HepG2 (cell line): ENCODE measurements at regions not wholly inside any gene's neighbourhood (a gene's known extent, or its start where the extent isn't known, plus 50 kb on each side); places are given as distances from the start of the nearest gene placed in this dataset.
"Not testable (repeated sequence)": the region's sequence is repeated elsewhere in the genome, so short reads cannot be mapped to it uniquely, and the experiment has no call there.

ENCODE experiments used
- ELF3 ChIP-seq: IDR thresholded peaks from 2 replicates; pipeline ENCODE4 v1.6.1; 2016; ENCODE audit warnings: missing genetic modification reagents, missing compliant biosample characterization
- FOSL2 ChIP-seq: sonication (generic); formaldehyde crosslinking; IDR thresholded peaks from 2 replicates; pipeline ENCODE4 v1.4.0; 2020; ENCODE audit warnings: missing genetic modification reagents
- GABPB1 ChIP-seq: IDR thresholded peaks from 2 replicates; pipeline ENCODE4 v1.6.1; 2016; ENCODE audit warnings: mild to moderate bottlenecking, missing genetic modification reagents, moderate library complexity, missing compliant biosample characterization
- KLF6 ChIP-seq: IDR thresholded peaks from 2 replicates; pipeline ENCODE4 v1.8.0; 2016; ENCODE audit warnings: missing biosample characterization, missing genetic modification reagents
- POGZ ChIP-seq: sonication (generic); formaldehyde crosslinking; IDR thresholded peaks from 2 replicates; pipeline ENCODE4 v1.4.0; 2020; ENCODE audit warnings: mild to moderate bottlenecking, missing genetic modification reagents
- REPIN1 ChIP-seq: sonication (generic); formaldehyde crosslinking; IDR thresholded peaks from 2 replicates; pipeline ENCODE4 v1.8.0; 2022; ENCODE audit warnings: missing genetic modification reagents, low read depth, mild to moderate bottlenecking, borderline replicate concordance
- SAP130 ChIP-seq: IDR thresholded peaks from 2 replicates; pipeline ENCODE4 v1.6.1; 2016; ENCODE audit warnings: low read depth
- SOX6 ChIP-seq, 2 experiments: fragments of 450-650 bp in 1 of 2; sonication (generic) in 1 of 2; formaldehyde crosslinking in 1 of 2; IDR thresholded peaks; 2 replicates each; pipeline versions ENCODE4 v1.4.0 to v1.6.1; 2017 to 2020; ENCODE audit warnings: antibody characterized with exemption in 1 of 2, mild to moderate bottlenecking in 1 of 2, missing genetic modification reagents in 1 of 2
- ZFX ChIP-seq: sonication (generic); formaldehyde crosslinking; IDR thresholded peaks from 2 replicates; pipeline ENCODE4 v1.4.0; 2020; ENCODE audit warnings: mild to moderate bottlenecking, low read depth, missing genetic modification reagents, moderate library complexity
- ZNF331 ChIP-seq: sonication (generic); formaldehyde crosslinking; IDR thresholded peaks from 2 replicates; pipeline ENCODE4 v1.4.0; 2020; ENCODE audit warnings: missing genetic modification reagents
- ZNF343 ChIP-seq: sonication (generic); formaldehyde crosslinking; IDR thresholded peaks from 2 replicates; pipeline ENCODE4 v1.4.0; 2020; ENCODE audit warnings: mild to moderate bottlenecking, missing genetic modification reagents
- TF ChIP-seq, protein P1 (sequence below): sonication (generic); formaldehyde crosslinking; IDR thresholded peaks from 2 replicates; pipeline ENCODE4 v1.4.0; 2020; ENCODE audit warnings: missing genetic modification reagents, mild to moderate bottlenecking, borderline replicate concordance
- TF ChIP-seq, protein P2 (sequence below): sonication (generic); formaldehyde crosslinking; IDR thresholded peaks from 2 replicates; pipeline ENCODE4 v1.5.1; 2020; ENCODE audit warnings: mild to moderate bottlenecking, missing genetic modification reagents, borderline replicate concordance
- TF ChIP-seq, protein P3 (sequence below): sonication (generic); formaldehyde crosslinking; IDR thresholded peaks from 2 replicates; pipeline ENCODE4 v1.4.0; 2020; ENCODE audit warnings: missing genetic modification reagents

DNA sequence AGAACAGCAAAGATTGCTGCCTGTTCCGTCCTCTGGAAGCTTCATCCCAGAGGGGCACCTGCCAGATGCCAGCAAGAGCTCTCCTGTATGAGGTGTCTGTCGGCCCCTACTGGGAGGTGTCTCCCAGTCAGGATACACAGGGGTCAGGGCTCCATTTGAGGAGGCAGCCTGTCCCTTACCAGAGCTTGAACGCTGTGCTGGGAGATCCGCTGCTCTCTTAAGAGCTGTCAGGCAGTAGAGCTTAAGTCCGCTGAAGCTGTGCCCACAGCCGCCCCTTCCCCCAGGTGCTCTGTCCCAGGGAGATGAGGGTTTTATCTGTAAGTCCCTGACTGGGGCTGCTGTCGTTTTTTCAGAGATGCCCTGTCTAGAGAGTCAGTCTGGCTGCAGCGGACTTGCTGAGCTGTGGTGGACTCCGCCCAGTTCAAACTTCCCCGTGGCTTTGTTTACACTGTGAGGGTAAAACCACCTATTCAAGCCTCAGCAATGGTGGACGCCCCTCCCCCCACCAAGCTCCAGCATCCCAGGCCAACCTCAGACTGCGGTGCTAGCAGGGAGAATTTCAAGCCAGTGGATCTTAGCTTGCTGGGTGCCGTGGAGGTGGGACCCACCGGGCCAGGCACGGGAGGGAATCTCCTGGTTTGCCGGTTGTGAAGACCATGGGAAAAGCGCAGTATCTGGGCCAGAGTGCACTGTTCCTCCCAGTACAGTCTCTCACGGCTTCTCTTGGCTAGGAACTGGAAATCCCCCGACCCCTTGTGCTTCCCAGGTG, 62.1 kb upstream of the FER start (continued):
- TF ChIP-seq, protein P1, sequence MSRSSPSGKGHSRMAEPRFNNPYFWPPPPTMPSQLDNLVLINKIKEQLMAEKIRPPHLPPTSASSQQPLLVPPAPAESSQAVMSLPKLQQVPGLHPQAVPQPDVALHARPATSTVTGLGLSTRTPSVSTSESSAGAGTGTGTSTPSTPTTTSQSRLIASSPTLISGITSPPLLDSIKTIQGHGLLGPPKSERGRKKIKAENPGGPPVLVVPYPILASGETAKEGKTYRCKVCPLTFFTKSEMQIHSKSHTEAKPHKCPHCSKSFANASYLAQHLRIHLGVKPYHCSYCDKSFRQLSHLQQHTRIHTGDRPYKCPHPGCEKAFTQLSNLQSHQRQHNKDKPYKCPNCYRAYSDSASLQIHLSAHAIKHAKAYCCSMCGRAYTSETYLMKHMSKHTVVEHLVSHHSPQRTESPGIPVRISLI (CRISPR knock-in tag) = peak; percentile 49; the same call in 1 of the 2 replicates
- TF ChIP-seq SAP130 (CRISPR knock-in tag) = 0 out of 2 replicates have a peak, but pooled peaks have one; percentile 38
- TF ChIP-seq GABPB1 (CRISPR knock-in tag) = peak; percentile 27; the same call in 1 of the 2 replicates
- TF ChIP-seq ZFX (CRISPR knock-in tag) = peak; percentile 32; the same call in 1 of the 2 replicates
- TF ChIP-seq ZNF343 = peak; percentile 88
- TF ChIP-seq, protein P2, sequence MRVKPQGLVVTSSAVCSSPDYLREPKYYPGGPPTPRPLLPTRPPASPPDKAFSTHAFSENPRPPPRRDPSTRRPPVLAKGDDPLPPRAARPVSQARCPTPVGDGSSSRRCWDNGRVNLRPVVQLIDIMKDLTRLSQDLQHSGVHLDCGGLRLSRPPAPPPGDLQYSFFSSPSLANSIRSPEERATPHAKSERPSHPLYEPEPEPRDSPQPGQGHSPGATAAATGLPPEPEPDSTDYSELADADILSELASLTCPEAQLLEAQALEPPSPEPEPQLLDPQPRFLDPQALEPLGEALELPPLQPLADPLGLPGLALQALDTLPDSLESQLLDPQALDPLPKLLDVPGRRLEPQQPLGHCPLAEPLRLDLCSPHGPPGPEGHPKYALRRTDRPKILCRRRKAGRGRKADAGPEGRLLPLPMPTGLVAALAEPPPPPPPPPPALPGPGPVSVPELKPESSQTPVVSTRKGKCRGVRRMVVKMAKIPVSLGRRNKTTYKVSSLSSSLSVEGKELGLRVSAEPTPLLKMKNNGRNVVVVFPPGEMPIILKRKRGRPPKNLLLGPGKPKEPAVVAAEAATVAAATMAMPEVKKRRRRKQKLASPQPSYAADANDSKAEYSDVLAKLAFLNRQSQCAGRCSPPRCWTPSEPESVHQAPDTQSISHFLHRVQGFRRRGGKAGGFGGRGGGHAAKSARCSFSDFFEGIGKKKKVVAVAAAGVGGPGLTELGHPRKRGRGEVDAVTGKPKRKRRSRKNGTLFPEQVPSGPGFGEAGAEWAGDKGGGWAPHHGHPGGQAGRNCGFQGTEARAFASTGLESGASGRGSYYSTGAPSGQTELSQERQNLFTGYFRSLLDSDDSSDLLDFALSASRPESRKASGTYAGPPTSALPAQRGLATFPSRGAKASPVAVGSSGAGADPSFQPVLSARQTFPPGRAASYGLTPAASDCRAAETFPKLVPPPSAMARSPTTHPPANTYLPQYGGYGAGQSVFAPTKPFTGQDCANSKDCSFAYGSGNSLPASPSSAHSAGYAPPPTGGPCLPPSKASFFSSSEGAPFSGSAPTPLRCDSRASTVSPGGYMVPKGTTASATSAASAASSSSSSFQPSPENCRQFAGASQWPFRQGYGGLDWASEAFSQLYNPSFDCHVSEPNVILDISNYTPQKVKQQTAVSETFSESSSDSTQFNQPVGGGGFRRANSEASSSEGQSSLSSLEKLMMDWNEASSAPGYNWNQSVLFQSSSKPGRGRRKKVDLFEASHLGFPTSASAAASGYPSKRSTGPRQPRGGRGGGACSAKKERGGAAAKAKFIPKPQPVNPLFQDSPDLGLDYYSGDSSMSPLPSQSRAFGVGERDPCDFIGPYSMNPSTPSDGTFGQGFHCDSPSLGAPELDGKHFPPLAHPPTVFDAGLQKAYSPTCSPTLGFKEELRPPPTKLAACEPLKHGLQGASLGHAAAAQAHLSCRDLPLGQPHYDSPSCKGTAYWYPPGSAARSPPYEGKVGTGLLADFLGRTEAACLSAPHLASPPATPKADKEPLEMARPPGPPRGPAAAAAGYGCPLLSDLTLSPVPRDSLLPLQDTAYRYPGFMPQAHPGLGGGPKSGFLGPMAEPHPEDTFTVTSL (CRISPR knock-in tag) = 0 out of 2 replicates have a peak, but pooled peaks have one; percentile 40
- 0 out of 2 replicates have a peak, but pooled peaks have one; percentile 37 for TF ChIP-seq KLF6
- TF ChIP-seq FOSL2 (CRISPR knock-in tag) = peak; percentile 29; the same call in 1 of the 2 replicates
- not testable (repeated sequence) for TF ChIP-seq SOX6 (IDR thresholded peaks at IDR 0.05)
- peak; percentile 43; the same call in 1 of the 2 replicates for TF ChIP-seq SOX6 (CRISPR knock-in tag; IDR thresholded peaks at IDR 0.05)
- peak; percentile 46; the same call in 1 of the 2 replicates for TF ChIP-seq REPIN1 (CRISPR knock-in tag)
- TF ChIP-seq ZNF331 (CRISPR knock-in tag) = 0 out of 2 replicates have a peak, but pooled peaks have one; percentile 39
- TF ChIP-seq, protein P3, sequence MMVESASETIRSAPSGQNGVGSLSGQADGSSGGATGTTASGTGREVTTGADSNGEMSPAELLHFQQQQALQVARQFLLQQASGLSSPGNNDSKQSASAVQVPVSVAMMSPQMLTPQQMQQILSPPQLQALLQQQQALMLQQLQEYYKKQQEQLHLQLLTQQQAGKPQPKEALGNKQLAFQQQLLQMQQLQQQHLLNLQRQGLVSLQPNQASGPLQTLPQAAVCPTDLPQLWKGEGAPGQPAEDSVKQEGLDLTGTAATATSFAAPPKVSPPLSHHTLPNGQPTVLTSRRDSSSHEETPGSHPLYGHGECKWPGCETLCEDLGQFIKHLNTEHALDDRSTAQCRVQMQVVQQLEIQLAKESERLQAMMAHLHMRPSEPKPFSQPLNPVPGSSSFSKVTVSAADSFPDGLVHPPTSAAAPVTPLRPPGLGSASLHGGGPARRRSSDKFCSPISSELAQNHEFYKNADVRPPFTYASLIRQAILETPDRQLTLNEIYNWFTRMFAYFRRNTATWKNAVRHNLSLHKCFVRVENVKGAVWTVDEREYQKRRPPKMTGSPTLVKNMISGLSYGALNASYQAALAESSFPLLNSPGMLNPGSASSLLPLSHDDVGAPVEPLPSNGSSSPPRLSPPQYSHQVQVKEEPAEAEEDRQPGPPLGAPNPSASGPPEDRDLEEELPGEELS (CRISPR knock-in tag) = peak; percentile 40; the same call in 1 of the 2 replicates
- peak; percentile 39; the same call in 1 of the 2 replicates for TF ChIP-seq POGZ (CRISPR knock-in tag)
- peak; percentile 34; the same call in 1 of the 2 replicates for TF ChIP-seq ELF3 (CRISPR knock-in tag)
